PC-3 (cell line): ENCODE measurements at regions not wholly inside any gene's neighbourhood (a gene's known extent, or its start where the extent isn't known, plus 50 kb on each side); places are given as distances from the start of the nearest gene placed in this dataset.

Experiments used
- ATAC-seq: fragments of 200-7000 bp; cut with Tn5 transposase; 2 replicates; pipeline ENCODE4 v1.9.1; 2020; ENCODE audit warnings: mild to moderate bottlenecking, moderate library complexity
- BruUV-seq: library from RNA; stranded (reverse); fragments of 400-500 nt; replicated peaks from 2 replicates; lab custom pipeline; 2021; lab: Mats Ljungman, UMichigan
- CTCF ChIA-PET: fragments of 300-600 bp; sonication (Branson Sonifier 250); formaldehyde crosslinking; loops from one replicate; lab custom pipeline; 2022; ENCODE audit warnings: antibody characterized with exemption; lab: Charles Lee
- POLR2A ChIA-PET: fragments of 300-600 bp; sonication (Branson Sonifier 250); formaldehyde crosslinking; loops from one replicate; lab custom pipeline; 2022; ENCODE audit warnings: antibody characterized with exemption; ENCODE audit not compliant: unreplicated experiment; lab: Charles Lee
- DNase-seq: peaks from one replicate; pipeline ENCODE4 v3.0.0-alpha.2; 2015
- H2AFZ ChIP-seq: fragments of 300-600 bp; sonication (generic); 2 replicates; pipeline ENCODE4 v1.6.0; 2016; ENCODE audit warnings: antibody characterized with exemption, low read length
- H3F3A ChIP-seq: fragments of 300-600 bp; sonication (generic); one replicate; pipeline ENCODE4 v1.6.0; 2017; ENCODE audit warnings: antibody characterized with exemption, low read length, control low read depth, mild to moderate bottlenecking; ENCODE audit not compliant: unreplicated experiment
- H3K27ac ChIP-seq: fragments of 300-600 bp; sonication (generic); 2 replicates; pipeline ENCODE4 v1.5.1; 2016; ENCODE audit warnings: mild to moderate bottlenecking, low read length
- H3K27me3 ChIP-seq: fragments of 300-600 bp; sonication (generic); 2 replicates; pipeline ENCODE4 v1.6.1; 2016; ENCODE audit warnings: low read length, mixed read lengths
- H3K36me3 ChIP-seq: fragments of 300-600 bp; sonication (generic); 2 replicates; pipeline ENCODE4 v1.6.1; 2016; ENCODE audit warnings: low read depth, mixed run types, low read length, mixed read lengths
- H3K4me1 ChIP-seq: fragments of 300-600 bp; sonication (generic); 2 replicates; pipeline ENCODE4 v1.5.1; 2016; ENCODE audit warnings: low read length; ENCODE audit not compliant: insufficient read depth
- H3K4me2 ChIP-seq: fragments of 300-600 bp; sonication (generic); 2 replicates; pipeline ENCODE4 v1.6.0; 2016; ENCODE audit warnings: low read length
- H3K4me3 ChIP-seq: fragments of 300-600 bp; sonication (generic); 2 replicates; pipeline ENCODE4 v1.5.1; 2016; ENCODE audit warnings: mild to moderate bottlenecking, low read length, mixed read lengths
- H3K79me2 ChIP-seq: fragments of 300-600 bp; sonication (generic); 2 replicates; pipeline ENCODE4 v1.6.1; 2017; ENCODE audit warnings: low read length, mixed read lengths
- H3K9ac ChIP-seq: fragments of 300-600 bp; sonication (generic); 2 replicates; pipeline ENCODE4 v1.6.0; 2016; ENCODE audit warnings: mild to moderate bottlenecking, low read length
- H3K9me2 ChIP-seq: fragments of 300-600 bp; sonication (generic); replicated peaks from 2 replicates; pipeline ENCODE4 v1.6.1; 2016; ENCODE audit warnings: mixed run types, low read length, mixed read lengths
- H3K9me3 ChIP-seq: fragments of 300-600 bp; sonication (generic); 2 replicates; pipeline ENCODE4 v1.6.1; 2016; ENCODE audit warnings: low read length, mixed read lengths
- H4K20me1 ChIP-seq: fragments of 300-600 bp; sonication (generic); 2 replicates; pipeline ENCODE4 v1.6.1; 2016; ENCODE audit warnings: low read length, mixed read lengths
- CTCF ChIP-seq: fragments of 300-600 bp; sonication (generic); conservative IDR thresholded peaks from 2 replicates; pipeline ENCODE4 v1.5.1; 2017; ENCODE audit warnings: antibody characterized with exemption, low read depth, mild to moderate bottlenecking, low read length
- EZH2 ChIP-seq: fragments of 300-600 bp; sonication (generic); IDR thresholded peaks from one replicate; pipeline ENCODE4 v1.6.1; 2017; ENCODE audit warnings: antibody characterized with exemption, mild to moderate bottlenecking, low read length; ENCODE audit not compliant: unreplicated experiment
- EZH2phosphoT487 ChIP-seq: fragments of 300-600 bp; sonication (generic); IDR thresholded peaks from 2 replicates; pipeline ENCODE4 v1.6.1; 2018; ENCODE audit warnings: mild to moderate bottlenecking, antibody characterized with exemption, low read length, borderline replicate concordance
- intact Hi-C: fragments of 100-400 bp; cut with micrococcal nuclease; formaldehyde crosslinking; loops from 2 replicates; pipeline ENCODE4 v1.9.0; 2023

- CTCF ChIA-PET, result no interaction called here
- DNase-seq (no peak), ATAC-seq (no peak)
- Histone ChIP-seq H3K27me3 (peaks cover 48% of the 10 kb centered on the region), H3K79me2 (no peaks in the 10 kb centered on the region), H3K4me1 (no peaks in the 10 kb centered on the region), H3K4me3 (no peak overlapping the region), H3K27ac (no peak overlapping the region), H3F3A (no peaks in the 10 kb centered on the region), H3K4me2 (no peak overlapping the region), H3K9me2 (no peaks in the 10 kb centered on the region), H3K36me3 (no peaks in the 10 kb centered on the region), H2AFZ (no peak overlapping the region), H3K9ac (no peak overlapping the region), H4K20me1 (no peaks in the 10 kb centered on the region), H3K9me3 (no peaks in the 10 kb centered on the region)
- BruUV-seq, result no TSS peak
- TF ChIP-seq EZH2, result no peak
- no peak for TF ChIP-seq EZH2phosphoT487
- no peak for TF ChIP-seq CTCF
- intact Hi-C loops, result no loop called here
- POLR2A ChIA-PET, result no interaction called here
Observed at GRCh38 chr15:38625886-38626285, 61.3 kb upstream of the RASGRP1 start.

GRCh38 chr15:38626443-38627050 is 61.9 kb upstream of the RASGRP1 start:
- no peak for DNase-seq
- no peak overlapping the region for H3K9ac ChIP-seq
- H3K27me3 ChIP-seq, result peaks cover 41% of the 10 kb centered on the region
- ChIA-PET CTCF (no interaction called here), POLR2A (no interaction called here)
- H3K27ac ChIP-seq, result no peak overlapping the region
- no peaks in the 10 kb centered on the region for H3F3A ChIP-seq
- H3K36me3 ChIP-seq, result no peaks in the 10 kb centered on the region
- no peaks in the 10 kb centered on the region for H3K79me2 ChIP-seq
- no peak for TF ChIP-seq CTCF
- TF ChIP-seq EZH2, result no peak
- TF ChIP-seq EZH2phosphoT487, result no peak
- intact Hi-C loops, result no loop called here
- no TSS peak for BruUV-seq
- H3K9me2 ChIP-seq, result no peaks in the 10 kb centered on the region
- no peak overlapping the region for H2AFZ ChIP-seq
- no peak overlapping the region for H3K4me3 ChIP-seq
- no peaks in the 10 kb centered on the region for H3K4me1 ChIP-seq
- no peak overlapping the region for H3K4me2 ChIP-seq
- no peaks in the 10 kb centered on the region for H3K9me3 ChIP-seq
- no peaks in the 10 kb centered on the region for H4K20me1 ChIP-seq
- ATAC-seq, result no peak

GRCh38 chr15:38627689-38628277 is 63.2 kb upstream of the RASGRP1 start:
- no peak for ATAC-seq
- POLR2A ChIA-PET, result no interaction called here

More at GRCh38 chr15:38627689-38628277, 63.2 kb upstream of the RASGRP1 start:
- no TSS peak for BruUV-seq
- no peaks in the 10 kb centered on the region for H3K9me3 ChIP-seq
- no peak overlapping the region for H3K4me3 ChIP-seq
- H3K9me2 ChIP-seq, result no peaks in the 10 kb centered on the region
- no peak overlapping the region for H2AFZ ChIP-seq
- no peak for DNase-seq
- no peak overlapping the region for H3K9ac ChIP-seq
- no peaks in the 10 kb centered on the region for H3K4me1 ChIP-seq
- no peaks in the 10 kb centered on the region for H3F3A ChIP-seq
- H3K36me3 ChIP-seq, result no peaks in the 10 kb centered on the region
- CTCF ChIA-PET, result no interaction called here
- peaks cover 39% of the 10 kb centered on the region for H3K27me3 ChIP-seq
- no peak overlapping the region for H3K27ac ChIP-seq
- no peaks in the 10 kb centered on the region for H4K20me1 ChIP-seq
- no peak for TF ChIP-seq EZH2
- no peak for TF ChIP-seq EZH2phosphoT487
- TF ChIP-seq CTCF, result no peak
- intact Hi-C loops, result no loop called here
- H3K4me2 ChIP-seq, result no peak overlapping the region
- no peaks in the 10 kb centered on the region for H3K79me2 ChIP-seq
